Progenitor cell of endocrine pancreas (in vitro differentiated cells): ENCODE measurements at regions not wholly inside any gene's neighbourhood (a gene's known extent, or its start where the extent isn't known, plus 50 kb on each side); places are given as distances from the start of the nearest gene placed in this dataset.

ENCODE experiments used
- DNase-seq: peaks from one replicate; pipeline ENCODE4 v3.0.0; 2021; ENCODE audit warnings: low spot score; ENCODE audit not compliant: unreplicated experiment
- H3K27ac Mint-ChIP-seq: 2 replicates; pipeline ENCODE4 v1.8.0; 2021; ENCODE audit warnings: mild to moderate bottlenecking, moderate library complexity, mixed read lengths
- H3K27me3 Mint-ChIP-seq: 2 replicates; pipeline ENCODE4 v1.8.0; 2021; ENCODE audit warnings: mixed read lengths
- H3K36me3 Mint-ChIP-seq: 2 replicates; pipeline ENCODE4 v1.8.0; 2022; ENCODE audit warnings: mixed read lengths; ENCODE audit not compliant: insufficient read depth
- H3K4me1 Mint-ChIP-seq: 2 replicates; pipeline ENCODE4 v1.8.0; 2021; ENCODE audit warnings: low read depth, mixed read lengths
- H3K4me3 Mint-ChIP-seq: 2 replicates; pipeline ENCODE4 v1.8.0; 2021; ENCODE audit warnings: low read depth, mild to moderate bottlenecking, moderate library complexity, mixed read lengths
- H3K9me3 Mint-ChIP-seq: 2 replicates; pipeline ENCODE4 v1.8.0; 2021; ENCODE audit warnings: low read depth, mixed read lengths
- TF ChIP-seq, protein P1 (sequence below): fragments of 200-600 bp; sonication (generic); IDR thresholded peaks from one replicate; pipeline ENCODE4 v1.5.0; 2021; ENCODE audit warnings: antibody characterized with exemption, mild to moderate bottlenecking; ENCODE audit not compliant: unreplicated experiment

GRCh38 chr9:12394105-12394504 lies 299.1 kb upstream of the TYRP1 start:
- H3K27ac Mint-ChIP-seq = no peak overlapping the region
- no peaks in the 10 kb centered on the region for H3K36me3 Mint-ChIP-seq
- no peak overlapping the region for H3K4me3 Mint-ChIP-seq
- no peaks in the 10 kb centered on the region for H3K9me3 Mint-ChIP-seq
- DNase-seq = no peak
- TF ChIP-seq, protein P1, sequence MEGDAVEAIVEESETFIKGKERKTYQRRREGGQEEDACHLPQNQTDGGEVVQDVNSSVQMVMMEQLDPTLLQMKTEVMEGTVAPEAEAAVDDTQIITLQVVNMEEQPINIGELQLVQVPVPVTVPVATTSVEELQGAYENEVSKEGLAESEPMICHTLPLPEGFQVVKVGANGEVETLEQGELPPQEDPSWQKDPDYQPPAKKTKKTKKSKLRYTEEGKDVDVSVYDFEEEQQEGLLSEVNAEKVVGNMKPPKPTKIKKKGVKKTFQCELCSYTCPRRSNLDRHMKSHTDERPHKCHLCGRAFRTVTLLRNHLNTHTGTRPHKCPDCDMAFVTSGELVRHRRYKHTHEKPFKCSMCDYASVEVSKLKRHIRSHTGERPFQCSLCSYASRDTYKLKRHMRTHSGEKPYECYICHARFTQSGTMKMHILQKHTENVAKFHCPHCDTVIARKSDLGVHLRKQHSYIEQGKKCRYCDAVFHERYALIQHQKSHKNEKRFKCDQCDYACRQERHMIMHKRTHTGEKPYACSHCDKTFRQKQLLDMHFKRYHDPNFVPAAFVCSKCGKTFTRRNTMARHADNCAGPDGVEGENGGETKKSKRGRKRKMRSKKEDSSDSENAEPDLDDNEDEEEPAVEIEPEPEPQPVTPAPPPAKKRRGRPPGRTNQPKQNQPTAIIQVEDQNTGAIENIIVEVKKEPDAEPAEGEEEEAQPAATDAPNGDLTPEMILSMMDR = no peak
- no peaks in the 10 kb centered on the region for H3K27me3 Mint-ChIP-seq
- peaks cover 11% of the 10 kb centered on the region for H3K4me1 Mint-ChIP-seq

GRCh38 chr9:12403721-12404120 lies 289.5 kb upstream of the TYRP1 start:
- no peaks in the 10 kb centered on the region for H3K36me3 Mint-ChIP-seq

DNA sequence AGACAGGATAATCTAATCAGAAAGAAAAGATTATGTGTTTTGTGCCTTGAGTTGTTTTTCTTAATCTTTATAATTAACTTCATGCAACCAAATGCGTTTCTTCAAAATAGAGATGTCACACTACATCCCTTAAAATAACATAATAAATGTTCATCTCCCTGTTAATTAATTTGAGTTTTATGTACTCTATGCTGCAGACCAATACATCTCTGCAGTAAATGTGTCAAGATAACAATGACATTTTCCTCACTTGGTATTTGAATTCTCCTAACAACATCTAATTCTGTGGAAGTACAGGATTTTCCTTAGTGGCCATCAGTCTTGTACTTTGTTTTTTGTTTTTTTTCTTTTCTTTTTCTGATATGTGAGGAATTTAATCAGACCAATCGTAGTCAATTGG lies 279.2 kb upstream of the TYRP1 start:
- H3K9me3 Mint-ChIP-seq = no peaks in the 10 kb centered on the region
- DNase-seq = no peak
- no peak overlapping the region for H3K27ac Mint-ChIP-seq
- H3K4me1 Mint-ChIP-seq = peaks cover 16% of the 10 kb centered on the region
- H3K36me3 Mint-ChIP-seq = no peaks in the 10 kb centered on the region
- no peak overlapping the region for H3K4me3 Mint-ChIP-seq
- TF ChIP-seq, protein P1 = no peak
- H3K27me3 Mint-ChIP-seq = no peaks in the 10 kb centered on the region

More at GRCh38 chr9:12403721-12404120, 289.5 kb upstream of the TYRP1 start:
- H3K9me3 Mint-ChIP-seq = no peaks in the 10 kb centered on the region
- H3K27ac Mint-ChIP-seq = no peak overlapping the region
- H3K4me1 Mint-ChIP-seq = no peaks in the 10 kb centered on the region
- TF ChIP-seq, protein P1 = no peak
- no peak overlapping the region for H3K4me3 Mint-ChIP-seq
- H3K27me3 Mint-ChIP-seq = no peaks in the 10 kb centered on the region
- no peak for DNase-seq

GRCh38 chr9:12414514-12414913 lies 278.7 kb upstream of the TYRP1 start:
- Mint-ChIP-seq H3K4me1 (peaks cover 16% of the 10 kb centered on the region), H3K27ac (no peak overlapping the region), H3K4me3 (peak overlapping the region; percentile 39), H3K36me3 (no peaks in the 10 kb centered on the region), H3K9me3 (no peaks in the 10 kb centered on the region), H3K27me3 (no peaks in the 10 kb centered on the region)
- no peak for DNase-seq
- TF ChIP-seq, protein P1 = no peak

DNA sequence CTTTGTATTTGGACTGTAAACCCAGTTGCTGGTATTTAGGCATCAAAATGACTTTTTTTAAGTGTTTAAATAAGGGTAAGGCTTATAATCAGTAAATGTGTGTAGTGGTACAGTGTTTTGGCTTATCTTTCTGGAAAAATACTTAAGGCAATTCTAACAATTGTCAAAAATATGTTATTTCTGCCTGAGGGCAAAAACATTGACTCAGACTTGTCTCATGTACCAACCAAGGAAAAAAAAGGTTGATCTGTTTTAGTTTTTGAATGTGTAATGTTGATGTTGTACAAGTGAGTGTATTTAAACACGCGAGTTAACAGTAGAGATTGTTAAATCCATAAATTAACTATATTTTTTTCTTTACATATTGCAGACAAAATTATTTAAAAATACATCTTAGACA lies 277.8 kb upstream of the TYRP1 start:
- no peaks in the 10 kb centered on the region for H3K36me3 Mint-ChIP-seq
- no peaks in the 10 kb centered on the region for H3K27me3 Mint-ChIP-seq
- H3K4me1 Mint-ChIP-seq = peaks cover 16% of the 10 kb centered on the region
- DNase-seq = no peak
- H3K4me3 Mint-ChIP-seq = no peak overlapping the region
- H3K27ac Mint-ChIP-seq = no peak overlapping the region
- no peaks in the 10 kb centered on the region for H3K9me3 Mint-ChIP-seq
- TF ChIP-seq, protein P1 = no peak
